Loucy (cell line): ENCODE measurements at regions not wholly inside any gene's neighbourhood (a gene's known extent, or its start where the extent isn't known, plus 50 kb on each side); places are given as distances from the start of the nearest gene placed in this dataset.

ENCODE experiments used
- EZH2phosphoT487 ChIP-seq: fragments of 200-600 bp; IDR thresholded peaks from 2 replicates; pipeline ENCODE4 v1.6.1; 2018; ENCODE audit warnings: antibody characterized with exemption, mild to moderate bottlenecking, moderate library complexity, borderline replicate concordance
- TF ChIP-seq, protein P1 (sequence below): fragments of 200-600 bp; sonication (generic); conservative IDR thresholded peaks from 2 replicates; pipeline ENCODE4 v1.5.1; 2014; ENCODE audit warnings: mild to moderate bottlenecking, antibody characterized with exemption, low read length

DNA sequence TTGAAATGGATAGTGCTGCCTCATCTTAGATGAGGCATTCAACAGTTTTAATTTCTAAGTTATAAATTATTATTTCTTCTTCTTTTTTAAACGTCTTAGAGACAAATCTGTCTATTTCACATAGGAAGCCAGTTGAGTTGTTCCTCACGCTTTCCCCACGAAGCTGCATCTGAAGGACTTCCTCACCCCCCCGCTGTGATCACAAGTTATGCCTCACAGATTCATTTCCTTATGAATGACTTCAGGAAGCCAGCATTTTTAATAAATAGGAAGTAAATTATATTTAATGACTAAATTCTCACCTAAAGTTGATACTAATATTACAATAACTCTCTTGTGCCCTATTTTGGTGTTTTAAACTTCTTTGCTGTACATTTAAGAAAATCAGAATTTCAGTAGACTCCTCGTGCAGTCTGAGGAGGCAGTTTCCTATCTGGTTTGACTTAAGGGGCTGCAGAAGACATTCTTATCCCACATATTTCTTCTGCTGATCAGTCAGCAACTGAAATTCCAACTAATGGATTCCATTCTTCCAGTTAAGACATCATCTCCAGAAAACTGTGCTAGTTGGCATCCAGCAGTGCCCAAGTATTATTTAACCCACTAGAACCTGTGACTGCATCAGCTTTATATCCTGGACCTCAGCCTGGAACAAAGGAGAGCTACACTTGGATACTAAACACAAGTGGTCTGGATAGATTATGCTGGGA is 182.7 kb upstream of the CCN2 start:
- TF ChIP-seq, protein P1, sequence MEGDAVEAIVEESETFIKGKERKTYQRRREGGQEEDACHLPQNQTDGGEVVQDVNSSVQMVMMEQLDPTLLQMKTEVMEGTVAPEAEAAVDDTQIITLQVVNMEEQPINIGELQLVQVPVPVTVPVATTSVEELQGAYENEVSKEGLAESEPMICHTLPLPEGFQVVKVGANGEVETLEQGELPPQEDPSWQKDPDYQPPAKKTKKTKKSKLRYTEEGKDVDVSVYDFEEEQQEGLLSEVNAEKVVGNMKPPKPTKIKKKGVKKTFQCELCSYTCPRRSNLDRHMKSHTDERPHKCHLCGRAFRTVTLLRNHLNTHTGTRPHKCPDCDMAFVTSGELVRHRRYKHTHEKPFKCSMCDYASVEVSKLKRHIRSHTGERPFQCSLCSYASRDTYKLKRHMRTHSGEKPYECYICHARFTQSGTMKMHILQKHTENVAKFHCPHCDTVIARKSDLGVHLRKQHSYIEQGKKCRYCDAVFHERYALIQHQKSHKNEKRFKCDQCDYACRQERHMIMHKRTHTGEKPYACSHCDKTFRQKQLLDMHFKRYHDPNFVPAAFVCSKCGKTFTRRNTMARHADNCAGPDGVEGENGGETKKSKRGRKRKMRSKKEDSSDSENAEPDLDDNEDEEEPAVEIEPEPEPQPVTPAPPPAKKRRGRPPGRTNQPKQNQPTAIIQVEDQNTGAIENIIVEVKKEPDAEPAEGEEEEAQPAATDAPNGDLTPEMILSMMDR = no peak
- TF ChIP-seq EZH2phosphoT487 = no peak
